Glutamatergic neuron (in vitro differentiated cells): ENCODE measurements at regions not wholly inside any gene's neighbourhood (a gene's known extent, or its start where the extent isn't known, plus 50 kb on each side); places are given as distances from the start of the nearest gene placed in this dataset.

Source experiments
- DNase-seq: peaks from one replicate; pipeline ENCODE4 v3.0.0; 2022
- H3K27ac Mint-ChIP-seq: one replicate; pipeline ENCODE4 v1.8.0; 2020; ENCODE audit warnings: mild to moderate bottlenecking, mixed read lengths, inconsistent platforms; ENCODE audit not compliant: unreplicated experiment
- H3K27me3 Mint-ChIP-seq: one replicate; pipeline ENCODE4 v1.8.0; 2020; ENCODE audit warnings: mild to moderate bottlenecking, moderate library complexity, mixed read lengths, inconsistent platforms; ENCODE audit not compliant: unreplicated experiment
- H3K36me3 Mint-ChIP-seq: one replicate; pipeline ENCODE4 v1.8.0; 2020; ENCODE audit warnings: mild to moderate bottlenecking, mixed read lengths, inconsistent platforms; ENCODE audit not compliant: unreplicated experiment
- H3K4me1 Mint-ChIP-seq: one replicate; pipeline ENCODE4 v1.8.0; 2020; ENCODE audit warnings: mild to moderate bottlenecking, low read depth, mixed read lengths, inconsistent platforms; ENCODE audit not compliant: unreplicated experiment
- H3K4me3 Mint-ChIP-seq: one replicate; pipeline ENCODE4 v1.8.0; 2020; ENCODE audit warnings: mild to moderate bottlenecking, mixed read lengths, inconsistent platforms; ENCODE audit not compliant: unreplicated experiment
- H3K9me3 Mint-ChIP-seq: one replicate; pipeline ENCODE4 v1.8.0; 2020; ENCODE audit warnings: mild to moderate bottlenecking, moderate library complexity, mixed read lengths, inconsistent platforms; ENCODE audit not compliant: unreplicated experiment
- TF ChIP-seq, protein P1 (sequence below): fragments of 200-600 bp; sonication (generic); IDR thresholded peaks from one replicate; pipeline ENCODE4 v1.5.0; 2021; ENCODE audit not compliant: partially characterized antibody, unreplicated experiment

DNA sequence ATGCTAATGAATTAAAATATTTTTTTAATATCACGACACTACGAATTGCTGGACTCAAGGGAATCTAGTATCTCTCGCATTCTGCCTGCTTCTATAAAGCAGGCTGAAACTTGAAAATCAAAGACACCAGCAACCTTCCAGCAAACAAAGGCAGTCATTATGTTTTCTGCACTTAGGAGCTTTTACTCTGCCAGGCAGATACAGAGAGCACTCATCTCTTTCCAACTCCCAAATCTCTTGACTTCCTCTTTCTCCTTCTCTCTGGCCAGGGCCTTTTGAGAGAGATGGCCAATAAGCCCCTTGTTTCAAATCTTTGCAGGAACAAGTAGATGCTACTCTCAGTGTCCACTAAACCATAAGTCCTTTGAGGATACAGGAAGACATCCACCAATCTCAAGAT lies 95.2 kb upstream of the KLF3 start:
- TF ChIP-seq, protein P1, sequence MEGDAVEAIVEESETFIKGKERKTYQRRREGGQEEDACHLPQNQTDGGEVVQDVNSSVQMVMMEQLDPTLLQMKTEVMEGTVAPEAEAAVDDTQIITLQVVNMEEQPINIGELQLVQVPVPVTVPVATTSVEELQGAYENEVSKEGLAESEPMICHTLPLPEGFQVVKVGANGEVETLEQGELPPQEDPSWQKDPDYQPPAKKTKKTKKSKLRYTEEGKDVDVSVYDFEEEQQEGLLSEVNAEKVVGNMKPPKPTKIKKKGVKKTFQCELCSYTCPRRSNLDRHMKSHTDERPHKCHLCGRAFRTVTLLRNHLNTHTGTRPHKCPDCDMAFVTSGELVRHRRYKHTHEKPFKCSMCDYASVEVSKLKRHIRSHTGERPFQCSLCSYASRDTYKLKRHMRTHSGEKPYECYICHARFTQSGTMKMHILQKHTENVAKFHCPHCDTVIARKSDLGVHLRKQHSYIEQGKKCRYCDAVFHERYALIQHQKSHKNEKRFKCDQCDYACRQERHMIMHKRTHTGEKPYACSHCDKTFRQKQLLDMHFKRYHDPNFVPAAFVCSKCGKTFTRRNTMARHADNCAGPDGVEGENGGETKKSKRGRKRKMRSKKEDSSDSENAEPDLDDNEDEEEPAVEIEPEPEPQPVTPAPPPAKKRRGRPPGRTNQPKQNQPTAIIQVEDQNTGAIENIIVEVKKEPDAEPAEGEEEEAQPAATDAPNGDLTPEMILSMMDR = no peak
- Mint-ChIP-seq H3K36me3 (no peaks in the 10 kb centered on the region), H3K9me3 (peaks cover under 1% of the 10 kb centered on the region), H3K4me1 (peaks cover 2% of the 10 kb centered on the region), H3K27ac (no peak overlapping the region), H3K4me3 (no peak overlapping the region), H3K27me3 (no peaks in the 10 kb centered on the region)
- no peak for DNase-seq

DNA sequence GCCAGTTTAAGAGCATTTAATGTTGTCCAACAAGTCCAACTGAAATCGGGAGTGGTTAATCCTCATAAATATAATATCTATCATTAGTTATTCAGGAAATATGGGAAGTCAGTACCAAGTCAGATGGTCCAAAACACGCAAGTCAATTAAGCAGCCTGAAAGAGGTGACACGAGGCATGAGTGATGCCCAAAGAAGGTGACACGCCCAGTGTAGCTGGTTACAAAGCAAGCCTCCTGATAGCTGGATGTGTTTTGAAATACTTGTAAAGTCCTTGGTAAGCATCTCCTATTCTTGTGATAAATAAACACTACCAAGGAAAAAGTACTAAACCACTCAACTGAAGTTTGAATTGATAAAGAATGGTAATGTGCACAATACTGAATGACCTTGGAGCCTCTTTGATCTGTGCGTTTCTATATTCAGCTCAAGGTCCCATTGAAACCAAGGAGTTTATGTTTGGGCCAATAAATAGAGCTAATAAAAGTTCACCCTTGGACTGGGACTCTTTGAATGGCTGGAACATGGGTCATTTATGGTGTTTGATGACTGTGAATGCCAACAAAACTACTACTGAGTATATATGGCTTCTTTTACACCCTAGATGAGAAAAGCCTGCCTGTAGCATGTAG lies 93.2 kb upstream of the KLF3 start:
- no peak for DNase-seq
- Mint-ChIP-seq H3K27me3 (no peaks in the 10 kb centered on the region), H3K4me1 (no peaks in the 10 kb centered on the region), H3K27ac (no peak overlapping the region), H3K36me3 (no peaks in the 10 kb centered on the region), H3K9me3 (no peaks in the 10 kb centered on the region), H3K4me3 (no peak overlapping the region)
- TF ChIP-seq, protein P1 = no peak

DNA sequence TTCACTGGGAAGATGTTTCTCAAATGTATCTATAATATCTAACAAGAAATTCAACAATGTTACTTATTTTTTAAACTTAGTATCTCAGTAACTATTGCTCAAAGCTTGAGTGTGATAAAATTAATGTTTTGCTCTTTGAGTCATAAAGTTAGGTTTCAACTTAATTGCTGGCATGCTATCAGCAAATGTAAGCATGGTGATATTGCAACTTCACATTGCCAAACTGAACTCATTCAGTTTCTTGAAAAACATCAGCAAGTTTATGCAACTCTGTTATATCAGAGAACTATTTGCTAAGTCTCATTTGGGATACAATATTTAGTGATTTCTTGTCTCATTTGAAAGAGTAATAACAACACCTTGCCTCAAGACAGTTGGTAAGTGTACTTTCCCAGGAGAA lies 91.2 kb upstream of the KLF3 start:
- DNase-seq = no peak
- TF ChIP-seq, protein P1 = no peak
- Mint-ChIP-seq H3K4me1 (no peaks in the 10 kb centered on the region), H3K27me3 (no peaks in the 10 kb centered on the region), H3K36me3 (no peaks in the 10 kb centered on the region), H3K27ac (no peak overlapping the region), H3K4me3 (no peak overlapping the region), H3K9me3 (no peaks in the 10 kb centered on the region)

DNA sequence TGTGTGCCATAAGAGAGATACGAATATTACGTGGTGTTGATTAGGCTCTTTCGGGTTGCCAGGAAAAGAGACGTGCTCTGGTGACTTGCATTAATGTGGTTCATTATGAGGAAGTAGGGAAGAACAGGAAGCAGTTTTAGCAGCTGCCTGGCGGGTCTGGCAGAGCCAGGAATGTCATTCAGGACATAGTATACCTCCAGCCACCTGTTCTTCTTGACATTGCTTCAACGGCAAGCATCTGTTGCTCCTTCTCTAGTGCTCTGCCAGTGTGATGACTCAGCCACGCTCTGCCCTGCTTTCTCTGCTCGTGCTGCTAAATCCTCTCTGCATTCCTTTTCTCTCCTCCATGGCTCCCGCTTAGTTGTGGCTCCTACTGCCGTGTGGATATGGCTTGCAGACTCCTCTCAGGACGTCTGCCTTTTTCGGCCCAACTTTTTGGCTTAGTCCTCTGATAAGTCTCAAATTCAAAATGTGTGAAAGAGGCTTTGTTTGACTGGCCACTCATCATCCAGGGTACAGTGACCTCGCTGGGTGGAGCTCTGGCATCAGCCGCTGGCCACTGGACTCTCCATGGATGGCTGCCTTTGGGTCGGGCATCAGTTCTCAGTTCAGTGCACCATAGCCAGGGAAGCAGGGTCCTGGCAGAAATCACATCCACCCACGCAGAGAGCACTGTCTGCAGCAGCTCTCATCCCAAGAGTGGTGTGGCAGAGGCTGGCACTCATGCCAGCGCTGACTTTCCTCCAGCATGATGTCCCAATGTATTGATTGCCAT lies 89.3 kb upstream of the KLF3 start:
- peaks cover 2% of the 10 kb centered on the region for H3K27me3 Mint-ChIP-seq

More for the DNA sequence above, 89.3 kb upstream of the KLF3 start:
- TF ChIP-seq, protein P1 = no peak
- Mint-ChIP-seq H3K4me3 (no peak overlapping the region), H3K9me3 (no peaks in the 10 kb centered on the region), H3K4me1 (no peaks in the 10 kb centered on the region), H3K36me3 (no peaks in the 10 kb centered on the region), H3K27ac (no peak overlapping the region)
- DNase-seq = no peak
